Panc1 (cell line): ENCODE measurements at regions not wholly inside any gene's neighbourhood (a gene's known extent, or its start where the extent isn't known, plus 50 kb on each side); places are given as distances from the start of the nearest gene placed in this dataset.

Experiments
- ATAC-seq: fragments of 200-7000 bp; cut with Tn5 transposase; 2 replicates; pipeline ENCODE4 v1.9.1; 2020; ENCODE audit warnings: mild to moderate bottlenecking, moderate library complexity
- BruUV-seq: library from RNA; stranded (reverse); fragments of 400-500 nt; replicated peaks from 2 replicates; lab custom pipeline; 2021; lab: Mats Ljungman, UMichigan
- CTCF ChIA-PET: fragments of 300-600 bp; sonication (Branson Sonifier 250); formaldehyde crosslinking; loops from one replicate; lab custom pipeline; 2022; ENCODE audit warnings: antibody characterized with exemption; lab: Charles Lee
- POLR2A ChIA-PET: fragments of 300-600 bp; sonication (Branson Sonifier 250); formaldehyde crosslinking; loops from one replicate; lab custom pipeline; 2022; ENCODE audit warnings: antibody characterized with exemption; lab: Charles Lee
- DNase-seq: peaks from one replicate; pipeline ENCODE4 v3.0.0-alpha.2; 2010; ENCODE audit warnings: low read depth, low spot score
- H3K27ac ChIP-seq: 2 replicates; pipeline ENCODE4 v1.5.1; 2011; ENCODE audit warnings: mild to moderate bottlenecking, low read length, inconsistent platforms
- H3K27me3 ChIP-seq: fragments of 200-500 bp; sonication (Bioruptor generic); 2 replicates; pipeline ENCODE4 v1.6.0; 2014; ENCODE audit warnings: low read length, inconsistent platforms; ENCODE audit not compliant: control insufficient read depth, insufficient read depth
- H3K36me3 ChIP-seq: fragments of 200-500 bp; sonication (Bioruptor generic); 2 replicates; pipeline ENCODE4 v1.5.1; 2014; ENCODE audit warnings: inconsistent platforms, mild to moderate bottlenecking, low read length, moderate library complexity; ENCODE audit not compliant: control insufficient read depth, insufficient read depth
- H3K4me1 ChIP-seq: 2 replicates; pipeline ENCODE4 v1.5.1; 2011; ENCODE audit warnings: inconsistent platforms, mild to moderate bottlenecking, low read length, moderate library complexity; ENCODE audit not compliant: control insufficient read depth, insufficient read depth
- H3K4me3 ChIP-seq, 2 experiments: 2 replicates each; pipeline ENCODE4 v1.5.1; 2011 to 2012; ENCODE audit warnings: low read depth in 2 of 2, low read length in 2 of 2, mild to moderate bottlenecking in 2 of 2, inconsistent platforms in 1 of 2, moderate library complexity in 1 of 2
- H3K9me3 ChIP-seq: fragments of 200-500 bp; sonication (Bioruptor generic); 2 replicates; pipeline ENCODE4 v1.5.1; 2014; ENCODE audit warnings: low read depth, mild to moderate bottlenecking, inconsistent platforms, low read length, moderate library complexity; ENCODE audit not compliant: control insufficient read depth, insufficient read depth
- CTCF ChIP-seq: fragments of 450-650 bp; IDR thresholded peaks from 2 replicates; pipeline ENCODE4 v1.5.1; 2017; ENCODE audit warnings: mild to moderate bottlenecking
- POLR2AphosphoS5 ChIP-seq: IDR thresholded peaks from 2 replicates; pipeline ENCODE4 v1.6.1; 2012; ENCODE audit warnings: mild to moderate bottlenecking, low read depth, low read length, moderate library complexity
- REST ChIP-seq, 2 experiments: IDR thresholded peaks; 2 replicates each; pipeline ENCODE4 v1.6.1; 2011 to 2012; ENCODE audit warnings: low read depth in 2 of 2, control low read depth in 1 of 2, low read length in 1 of 2, mild to moderate bottlenecking in 1 of 2, moderate library complexity in 1 of 2; ENCODE audit not compliant: insufficient read depth in 1 of 2
- SIN3A ChIP-seq: IDR thresholded peaks from 2 replicates; pipeline ENCODE4 v1.6.1; 2012; ENCODE audit warnings: low read depth, mild to moderate bottlenecking, low read length, moderate library complexity, borderline replicate concordance; ENCODE audit not compliant: insufficient read depth
- TCF7L2 ChIP-seq: IDR thresholded peaks from 2 replicates; pipeline ENCODE4 v1.6.1; 2011; ENCODE audit warnings: mild to moderate bottlenecking, low read depth, low read length, inconsistent platforms
- in situ Hi-C: cut with HindIII; loops from 2 replicates; pipeline ENCODE4 v1.10.0; 2016; ENCODE audit warnings: low sequenced_read_pairs, low pct_unique_long_range_greater_than_20kb
- intact Hi-C: fragments of 100-400 bp; cut with micrococcal nuclease; formaldehyde crosslinking; loops from one replicate; pipeline ENCODE4 v1.10.0; 2022; ENCODE audit not compliant: unreplicated experiment

GRCh38 chr4:155012469-155012868 is 196.0 kb upstream of the NPY2R start:
- Histone ChIP-seq H3K27me3 (no peaks in the 10 kb centered on the region), H3K4me3 (no peak overlapping the region), H3K9me3 (no peaks in the 10 kb centered on the region), H3K27ac (no peak overlapping the region), H3K4me1 (no peaks in the 10 kb centered on the region), H3K36me3 (no peaks in the 10 kb centered on the region)
- intact Hi-C loops = no loop called here
- ChIA-PET POLR2A (no interaction called here), CTCF (interaction anchor here (0.5 kb wide), 1 partner anchor 1222 kb away, joined by 3 read pairs; no protein-coding TSS in a partner anchor)
- TF ChIP-seq REST (IDR thresholded peaks at IDR 0.05; ENCODE audit: insufficient read depth in 1 of 2, low read depth in 2 of 2, low read length in 1 of 2) (no peak), SIN3A (no peak)
- in situ Hi-C loops = no loop called here
- no TSS peak for BruUV-seq
- DNase-seq (no peak), ATAC-seq (no peak)

DNA sequence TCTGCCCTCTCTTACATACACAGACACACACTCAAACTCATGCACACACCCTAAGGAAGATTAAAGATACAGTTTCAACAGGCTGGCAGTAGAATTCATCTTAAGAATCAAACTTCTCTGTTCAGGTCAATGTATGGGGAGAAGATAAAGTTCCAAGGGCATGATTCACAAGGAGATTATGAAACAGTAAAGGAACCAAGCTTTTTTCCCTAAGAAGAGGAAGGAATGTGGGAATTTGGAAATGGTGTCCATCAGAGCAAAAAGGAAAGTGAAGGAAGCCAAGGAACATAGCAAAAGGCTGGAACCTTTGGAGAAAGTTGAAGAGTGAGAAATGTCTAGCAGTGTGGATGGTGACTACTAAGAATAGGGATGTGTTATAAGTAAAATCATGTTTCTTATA is 191.0 kb upstream of the NPY2R start:
- no peaks in the 10 kb centered on the region for H3K9me3 ChIP-seq
- no peaks in the 10 kb centered on the region for H3K36me3 ChIP-seq
- CTCF ChIA-PET = no interaction called here

More for the DNA sequence above, 191.0 kb upstream of the NPY2R start:
- BruUV-seq = no TSS peak
- intact Hi-C loops = no loop called here
- Histone ChIP-seq H3K4me1 (no peaks in the 10 kb centered on the region), H3K27me3 (no peaks in the 10 kb centered on the region), H3K4me3 (no peak overlapping the region), H3K27ac (no peak overlapping the region)
- DNase-seq (no peak), ATAC-seq (no peak)
- in situ Hi-C loops = no loop called here
- POLR2A ChIA-PET = no interaction called here
- TF ChIP-seq TCF7L2 (no peak), CTCF (no peak), REST (IDR thresholded peaks at IDR 0.05; ENCODE audit: insufficient read depth in 1 of 2, low read depth in 2 of 2, low read length in 1 of 2) (no peak), SIN3A (no peak), POLR2AphosphoS5 (no peak)
